GM23248 (cell line): ENCODE measurements at regions not wholly inside any gene's neighbourhood (a gene's known extent, or its start where the extent isn't known, plus 50 kb on each side); places are given as distances from the start of the nearest gene placed in this dataset.

Experiments
- DNase-seq: peaks from one replicate; pipeline ENCODE4 v3.0.0-alpha.2; 2015
- H2AFZ ChIP-seq: fragments of 200-600 bp; sonication (generic); 2 replicates; pipeline ENCODE4 v1.6.1; 2016; ENCODE audit warnings: antibody characterized with exemption
- H3F3A ChIP-seq: fragments of 200-600 bp; sonication (generic); 2 replicates; pipeline ENCODE4 v1.6.1; 2016; ENCODE audit warnings: mild to moderate bottlenecking, antibody characterized with exemption, mixed run types; ENCODE audit not compliant: insufficient read depth
- H3K27ac ChIP-seq: fragments of 200-600 bp; sonication (generic); 2 replicates; pipeline ENCODE4 v1.5.1; 2016; ENCODE audit warnings: mild to moderate bottlenecking
- H3K27me3 ChIP-seq: fragments of 200-600 bp; sonication (generic); replicated peaks from 2 replicates; pipeline ENCODE4 v1.6.1; 2016; ENCODE audit warnings: mild to moderate bottlenecking; ENCODE audit not compliant: insufficient read depth
- H3K36me3 ChIP-seq: fragments of 200-600 bp; sonication (generic); 2 replicates; pipeline ENCODE4 v1.6.1; 2016; ENCODE audit warnings: low read depth, mild to moderate bottlenecking
- H3K4me1 ChIP-seq: fragments of 200-600 bp; sonication (generic); 2 replicates; pipeline ENCODE4 v1.6.1; 2016; ENCODE audit warnings: mild to moderate bottlenecking; ENCODE audit not compliant: insufficient read depth
- H3K4me2 ChIP-seq: fragments of 200-600 bp; sonication (generic); one replicate; pipeline ENCODE4 v1.6.1; 2016; ENCODE audit warnings: mild to moderate bottlenecking; ENCODE audit not compliant: unreplicated experiment
- H3K4me3 ChIP-seq: fragments of 200-600 bp; sonication (generic); 2 replicates; pipeline ENCODE4 v1.5.1; 2016; ENCODE audit warnings: mild to moderate bottlenecking
- H3K79me2 ChIP-seq: fragments of 200-600 bp; sonication (generic); 2 replicates; pipeline ENCODE4 v1.6.1; 2016; ENCODE audit warnings: mild to moderate bottlenecking; ENCODE audit not compliant: insufficient read depth
- H3K9ac ChIP-seq: fragments of 200-600 bp; sonication (generic); 2 replicates; pipeline ENCODE4 v1.6.1; 2016; ENCODE audit warnings: mild to moderate bottlenecking
- H3K9me2 ChIP-seq: fragments of 200-600 bp; sonication (generic); 2 replicates; pipeline ENCODE4 v1.6.1; 2016; ENCODE audit warnings: mixed run types, mild to moderate bottlenecking, moderate library complexity; ENCODE audit not compliant: insufficient read depth
- H3K9me3 ChIP-seq: fragments of 200-600 bp; sonication (generic); one replicate; pipeline ENCODE4 v1.6.1; 2017; ENCODE audit warnings: low read depth
- H4K20me1 ChIP-seq: fragments of 200-600 bp; sonication (generic); 2 replicates; pipeline ENCODE4 v1.6.0; 2016; ENCODE audit not compliant: insufficient read depth
- EZH2 ChIP-seq: fragments of 200-600 bp; sonication (generic); IDR thresholded peaks from 2 replicates; pipeline ENCODE4 v1.6.1; 2018; ENCODE audit warnings: antibody characterized with exemption, mild to moderate bottlenecking; ENCODE audit not compliant: insufficient read depth, poor library complexity, severe bottlenecking
- EZH2phosphoT487 ChIP-seq: fragments of 200-600 bp; sonication (generic); IDR thresholded peaks from 2 replicates; pipeline ENCODE4 v1.6.1; 2018; ENCODE audit warnings: antibody characterized with exemption, moderate library complexity, mild to moderate bottlenecking, low read depth; ENCODE audit not compliant: insufficient read depth
- WGBS, 2 experiments: methylation state at CpG; one replicate each; pipeline ENCODE4 v1.1.6; 2015 to 2017; ENCODE audit warnings: low lambda C conversion rate in 2 of 2, low coverage in 1 of 2; ENCODE audit errors: missing lambda C conversion rate in 2 of 2; 5-methylcytosine and 5-hydroxymethylcytosine counted together
- in situ Hi-C: fragments of 300-500 bp; cut with MboI; formaldehyde crosslinking; loops from 2 replicates; pipeline ENCODE4 v1.15.0; 2020

- Histone ChIP-seq H3K27ac (no peak overlapping the region), H3K36me3 (no peaks in the 10 kb centered on the region), H4K20me1 (no peaks in the 10 kb centered on the region), H2AFZ (no peak overlapping the region), H3K9ac (no peak overlapping the region), H3K27me3 (no peaks in the 10 kb centered on the region), H3K4me2 (no peak overlapping the region), H3F3A (no peaks in the 10 kb centered on the region), H3K4me1 (no peaks in the 10 kb centered on the region), H3K9me2 (no peaks in the 10 kb centered on the region), H3K79me2 (no peaks in the 10 kb centered on the region), H3K4me3 (no peak overlapping the region), H3K9me3 (no peaks in the 10 kb centered on the region)
- WGBS, 2 experiments = 37 to 40% methylated on average over 28 of the region's 28 CpGs
- in situ Hi-C loops = no loop called here
- TF ChIP-seq EZH2 (no peak), EZH2phosphoT487 (no peak)
- DNase-seq = no peak
These were observed 161.8 kb downstream of the KIF26A start for GRCh38 chr14:104299993-104300761.

- no peaks in the 10 kb centered on the region for H3K27me3 ChIP-seq
- TF ChIP-seq EZH2 (no peak), EZH2phosphoT487 (no peak)
- WGBS, 2 experiments = 54 to 62% methylated on average over 26 to 29 of the region's 29 CpGs
- no peak overlapping the region for H3K4me3 ChIP-seq
- H3K79me2 ChIP-seq = no peaks in the 10 kb centered on the region
- H3K4me1 ChIP-seq = no peaks in the 10 kb centered on the region
- H3K9me3 ChIP-seq = no peaks in the 10 kb centered on the region
- H3F3A ChIP-seq = no peaks in the 10 kb centered on the region
- in situ Hi-C loops = no loop called here
- H3K9me2 ChIP-seq = no peaks in the 10 kb centered on the region
- no peak for DNase-seq
- H3K27ac ChIP-seq = no peak overlapping the region
- H3K4me2 ChIP-seq = no peak overlapping the region
- H4K20me1 ChIP-seq = no peaks in the 10 kb centered on the region
- no peaks in the 10 kb centered on the region for H3K36me3 ChIP-seq
- no peak overlapping the region for H2AFZ ChIP-seq
- H3K9ac ChIP-seq = no peak overlapping the region
These were observed 163.5 kb downstream of the KIF26A start for GRCh38 chr14:104301731-104302460.

- no peak for DNase-seq
- H3F3A ChIP-seq = no peaks in the 10 kb centered on the region
- no peaks in the 10 kb centered on the region for H4K20me1 ChIP-seq
- H3K27me3 ChIP-seq = no peaks in the 10 kb centered on the region
- WGBS, 2 experiments = 21 to 25% methylated on average over 16 of the region's 16 CpGs
- in situ Hi-C loops = no loop called here
- TF ChIP-seq EZH2phosphoT487 (no peak), EZH2 (no peak)
- no peaks in the 10 kb centered on the region for H3K4me1 ChIP-seq
- H3K9ac ChIP-seq = no peak overlapping the region
- H3K4me2 ChIP-seq = no peak overlapping the region
- H2AFZ ChIP-seq = no peak overlapping the region
- no peak overlapping the region for H3K27ac ChIP-seq
- H3K9me3 ChIP-seq = no peaks in the 10 kb centered on the region
- no peaks in the 10 kb centered on the region for H3K9me2 ChIP-seq
- H3K79me2 ChIP-seq = no peaks in the 10 kb centered on the region
- no peaks in the 10 kb centered on the region for H3K36me3 ChIP-seq
- H3K4me3 ChIP-seq = no peak overlapping the region
These were observed 164.5 kb downstream of the KIF26A start for GRCh38 chr14:104302794-104303405.

- Histone ChIP-seq H2AFZ (no peak overlapping the region), H3K9me2 (no peaks in the 10 kb centered on the region), H3K4me3 (no peak overlapping the region), H3K4me2 (no peak overlapping the region), H3K27me3 (no peaks in the 10 kb centered on the region), H3K36me3 (no peaks in the 10 kb centered on the region), H3K79me2 (no peaks in the 10 kb centered on the region), H3K4me1 (no peaks in the 10 kb centered on the region), H3K27ac (no peak overlapping the region), H3K9ac (no peak overlapping the region), H4K20me1 (no peaks in the 10 kb centered on the region), H3K9me3 (no peaks in the 10 kb centered on the region), H3F3A (no peaks in the 10 kb centered on the region)
- DNase-seq = no peak
- in situ Hi-C loops = no loop called here
- WGBS, 2 experiments = 45 to 47% methylated on average over 24 to 29 of the region's 29 CpGs
- no peak for TF ChIP-seq EZH2
- TF ChIP-seq EZH2phosphoT487 = no peak
These were observed 165.5 kb downstream of the KIF26A start for GRCh38 chr14:104303705-104304425.
